Astrocyte of the spinal cord (primary cell): ENCODE measurements at regions not wholly inside any gene's neighbourhood (a gene's known extent, or its start where the extent isn't known, plus 50 kb on each side); places are given as distances from the start of the nearest gene placed in this dataset.

Experiments
- DNase-seq: peaks from one replicate; pipeline ENCODE4 v3.0.0; 2011; ENCODE audit warnings: low read depth, low spot score
- H3K4me3 ChIP-seq: 2 replicates; pipeline ENCODE4 v1.5.1; 2011; ENCODE audit warnings: low read depth, mild to moderate bottlenecking, low read length, moderate library complexity
- CTCF ChIP-seq: IDR thresholded peaks from 2 replicates; pipeline ENCODE4 v1.5.1; 2012; ENCODE audit warnings: low read depth, mild to moderate bottlenecking, low read length, inconsistent platforms
- in situ Hi-C: cut with HindIII; loops from 2 replicates; pipeline ENCODE4 v1.10.0; 2017; ENCODE audit warnings: low sequenced_read_pairs

DNA sequence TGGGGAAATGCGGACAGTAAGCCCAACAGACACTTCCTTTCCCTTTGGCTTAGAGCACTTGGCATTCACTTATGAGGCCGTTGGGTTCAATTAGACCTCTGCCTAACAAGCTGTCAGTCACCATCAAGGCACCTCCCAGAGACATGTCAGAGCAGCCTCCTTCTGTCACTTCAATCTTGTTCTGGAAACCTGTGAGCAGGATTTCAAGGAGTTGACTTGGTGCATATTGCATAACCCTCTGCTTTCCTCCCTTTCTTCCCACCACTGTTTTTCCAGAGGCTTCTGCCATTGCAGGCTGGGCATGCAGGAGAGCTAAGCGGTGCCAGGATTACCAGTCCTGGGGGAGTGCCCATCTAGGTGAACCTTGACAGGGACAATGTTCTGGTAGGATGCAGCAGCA, 484.2 kb upstream of the LRRC4C start:
- in situ Hi-C loops: no loop called here
- no peak for TF ChIP-seq CTCF
- no peak for DNase-seq
- H3K4me3 ChIP-seq: no peak overlapping the region

DNA sequence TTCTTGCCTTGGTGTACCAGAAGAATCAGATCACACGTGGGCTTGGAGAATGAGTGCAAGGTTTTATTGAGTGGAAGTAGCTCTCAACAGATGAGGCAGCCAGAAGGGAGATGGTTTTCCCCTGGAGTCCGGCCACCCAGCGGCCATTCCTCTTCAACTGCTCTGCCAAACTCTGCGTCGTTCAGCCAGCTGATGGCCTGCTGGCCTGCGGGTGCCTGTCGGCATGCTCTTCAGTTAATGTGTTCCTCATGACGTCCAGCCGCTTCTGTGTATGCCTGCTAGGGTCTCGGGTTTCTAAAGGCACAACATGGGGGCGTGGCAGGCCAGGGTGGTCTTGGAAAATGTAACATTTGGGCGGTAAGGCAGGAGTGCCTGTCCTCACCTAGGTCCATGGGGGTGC, 487.9 kb upstream of the LRRC4C start:
- no peak for TF ChIP-seq CTCF
- in situ Hi-C loops: no loop called here
- no peak overlapping the region for H3K4me3 ChIP-seq
- DNase-seq: no peak

DNA sequence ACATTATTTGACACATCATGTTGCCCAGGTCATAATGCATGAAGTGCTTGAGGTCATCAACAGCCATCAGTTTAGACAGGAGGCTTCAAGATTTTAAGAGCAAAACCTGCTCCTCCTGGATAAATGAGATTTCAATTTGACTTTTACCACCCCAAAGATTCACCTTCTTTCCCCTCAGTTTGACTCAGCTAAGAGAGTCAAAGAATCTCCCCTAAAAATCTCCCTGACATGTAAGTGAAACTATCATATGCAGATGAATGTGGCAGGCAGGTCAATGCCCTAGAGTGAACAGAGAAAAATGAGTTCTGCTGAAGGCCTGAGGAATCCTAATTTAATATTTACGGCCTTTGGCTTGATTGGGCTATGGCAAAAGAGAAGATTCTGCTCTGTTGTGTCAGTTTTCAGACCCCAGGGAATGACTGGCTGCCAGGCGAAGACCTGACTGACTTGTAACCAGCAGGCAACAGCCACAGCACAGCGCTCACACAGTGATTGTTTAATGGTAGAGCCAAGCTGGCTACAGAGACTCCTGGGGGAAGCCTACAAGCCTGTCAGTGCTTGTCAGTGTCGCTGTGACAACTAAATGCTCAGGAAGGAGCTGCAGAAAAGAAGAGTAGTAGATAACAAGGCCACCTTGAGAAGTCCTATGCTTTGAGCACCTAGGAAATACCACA, 491.2 kb upstream of the LRRC4C start:
- in situ Hi-C loops: no loop called here
- no peak for TF ChIP-seq CTCF
- no peak overlapping the region for H3K4me3 ChIP-seq
- no peak for DNase-seq

- H3K4me3 ChIP-seq: no peak overlapping the region
- TF ChIP-seq CTCF: no peak
- DNase-seq: peak; percentile 66
- in situ Hi-C loops: no loop called here
Observed at GRCh38 chr11:41954034-41954433, 494.6 kb upstream of the LRRC4C start.

- in situ Hi-C loops: no loop called here
- DNase-seq: no peak
Observed at GRCh38 chr11:41955066-41955465, 495.6 kb upstream of the LRRC4C start.

DNA sequence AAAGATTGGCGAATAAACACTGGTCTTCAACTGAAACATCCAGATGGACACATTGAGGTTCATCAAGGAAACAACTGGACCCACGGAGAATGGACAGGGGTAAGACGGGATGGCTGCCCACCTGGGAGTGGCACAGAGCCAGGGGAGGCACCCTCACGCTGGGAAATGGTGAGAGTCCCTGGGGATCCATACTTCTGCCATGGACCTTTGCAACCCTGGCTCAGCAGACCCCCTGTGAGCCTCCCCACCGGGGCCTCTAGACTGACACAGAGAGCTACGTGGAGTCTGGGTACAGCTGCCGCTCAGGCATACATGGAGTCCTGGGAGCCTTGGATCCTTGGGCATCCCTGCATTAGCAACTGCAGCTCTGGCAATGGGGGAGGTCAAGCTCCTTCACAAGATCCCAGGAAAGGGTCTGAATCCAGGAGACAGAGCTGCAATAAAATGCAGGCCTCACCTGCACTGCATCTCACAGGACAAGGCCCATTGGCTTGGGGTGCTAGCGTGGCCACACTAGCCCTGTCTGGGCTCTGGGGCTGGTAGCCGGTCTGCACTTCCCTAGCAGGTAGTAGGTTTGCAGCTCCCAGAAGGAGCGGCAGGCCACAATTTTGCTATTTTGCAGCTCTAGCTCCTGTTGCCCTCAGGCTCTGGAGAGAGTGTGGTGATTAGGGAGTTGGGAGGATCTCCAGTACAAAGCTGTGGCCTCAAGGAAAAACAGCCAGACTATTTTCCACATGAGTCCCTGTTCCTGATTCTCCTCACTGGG, 496.4 kb upstream of the LRRC4C start:
- no peak for DNase-seq

More at GRCh38 chr11:41955066-41955465, 495.6 kb upstream of the LRRC4C start:
- H3K4me3 ChIP-seq: no peak overlapping the region
- TF ChIP-seq CTCF: no peak

More for the DNA sequence above, 496.4 kb upstream of the LRRC4C start:
- H3K4me3 ChIP-seq: no peak overlapping the region
- TF ChIP-seq CTCF: no peak
- in situ Hi-C loops: no loop called here
